HG02973 (cell line): ENCODE measurements at regions not wholly inside any gene's neighbourhood (a gene's known extent, or its start where the extent isn't known, plus 50 kb on each side); places are given as distances from the start of the nearest gene placed in this dataset.
"Not testable (repeated sequence)": the region's sequence is repeated elsewhere in the genome, so short reads cannot be mapped to it uniquely, and the experiment has no call there.

Source experiments
- ATAC-seq: cut with Tn5 transposase; IDR thresholded peaks from one replicate; pipeline ENCODE4 v1.9.1; 2021; ENCODE audit warnings: moderate library complexity; ENCODE audit not compliant: unreplicated experiment

DNA sequence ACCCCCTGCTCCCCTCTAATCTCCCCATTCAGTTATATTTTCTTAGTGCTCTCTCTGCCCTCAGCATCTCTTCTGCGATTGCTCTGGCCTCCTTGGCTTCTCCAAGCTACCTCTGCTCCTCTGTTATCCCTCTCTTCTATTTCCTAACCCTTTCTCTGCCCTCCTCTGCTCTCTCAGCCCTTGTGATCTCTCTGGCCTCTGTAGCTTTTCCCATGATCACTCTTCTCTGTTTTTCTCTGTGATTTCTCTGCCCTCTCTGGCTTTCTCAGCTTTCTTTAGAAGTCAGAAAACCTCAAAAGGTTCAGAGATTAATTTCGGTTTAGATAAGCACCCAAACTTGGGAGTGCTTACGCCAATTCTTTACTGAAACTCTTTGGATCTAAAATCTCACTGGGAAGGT lies 795.0 kb downstream of the DIAPH3 start:
- no peak for ATAC-seq

DNA sequence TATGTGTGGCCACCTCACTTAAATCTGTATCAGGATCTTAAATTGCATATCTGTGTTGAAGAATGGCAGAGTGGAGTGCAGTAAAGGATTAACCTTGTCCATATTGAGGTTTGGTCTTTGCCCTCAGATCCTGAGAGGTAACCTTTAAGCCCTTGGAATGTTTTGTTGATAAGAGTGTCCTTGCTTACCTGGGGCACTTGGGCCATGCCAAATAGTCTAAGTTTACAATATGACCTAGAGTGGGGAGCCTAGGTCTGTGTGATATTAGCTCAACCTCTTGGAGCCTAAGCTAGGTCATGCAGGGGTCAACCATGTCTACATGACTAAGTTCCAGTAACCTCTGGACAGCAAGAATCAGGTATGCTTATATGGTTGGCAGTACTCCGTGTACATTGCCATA lies 792.5 kb downstream of the DIAPH3 start:
- no peak for ATAC-seq

DNA sequence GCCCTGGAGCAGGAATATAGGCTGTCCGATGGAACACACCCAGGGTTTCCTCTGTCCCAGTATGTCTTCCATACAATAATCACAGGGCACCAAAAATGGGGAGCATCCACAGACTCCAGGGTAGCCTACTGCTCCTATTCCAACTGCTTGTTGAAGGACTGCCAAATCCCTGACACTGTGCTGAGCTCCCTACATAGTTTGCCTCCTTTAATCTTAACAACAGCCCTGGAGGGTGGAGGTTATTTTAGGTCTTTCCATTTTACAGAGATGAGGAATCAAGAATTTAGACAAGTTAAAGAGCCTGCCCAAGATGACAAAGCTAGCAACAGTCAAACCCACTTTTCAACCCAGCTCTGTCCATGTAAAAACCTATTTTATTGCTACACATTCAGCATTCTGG lies 790.4 kb downstream of the DIAPH3 start:
- no peak for ATAC-seq

DNA sequence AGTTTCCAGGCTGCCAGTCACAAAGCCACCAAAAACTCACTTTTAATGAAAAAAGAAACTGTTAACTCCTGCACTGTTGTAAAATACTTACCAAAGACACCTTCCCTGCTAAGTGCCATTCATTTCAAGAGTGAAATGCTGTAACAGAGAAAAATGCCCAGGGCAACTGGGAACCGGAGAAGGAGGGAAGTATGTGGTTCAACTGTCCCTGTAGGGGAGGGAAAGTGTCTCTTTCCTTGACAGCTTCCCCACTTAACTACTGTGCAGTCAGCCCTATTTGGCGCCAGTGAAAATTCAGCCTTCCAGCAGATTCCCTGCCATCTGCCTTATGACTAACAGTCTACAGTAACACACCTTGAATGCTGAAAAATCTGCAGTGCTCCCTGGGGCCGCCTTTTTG lies 789.0 kb downstream of the DIAPH3 start:
- no peak for ATAC-seq

- ATAC-seq: no peak
Measured at GRCh38 chr13:59384154-59384553, 779.6 kb downstream of the DIAPH3 start.

GRCh38 chr13:59391696-59392095 lies 772.0 kb downstream of the DIAPH3 start:
- ATAC-seq: peak; percentile 98

- no peak for ATAC-seq
Measured at GRCh38 chr13:59392328-59392727, 771.4 kb downstream of the DIAPH3 start.

DNA sequence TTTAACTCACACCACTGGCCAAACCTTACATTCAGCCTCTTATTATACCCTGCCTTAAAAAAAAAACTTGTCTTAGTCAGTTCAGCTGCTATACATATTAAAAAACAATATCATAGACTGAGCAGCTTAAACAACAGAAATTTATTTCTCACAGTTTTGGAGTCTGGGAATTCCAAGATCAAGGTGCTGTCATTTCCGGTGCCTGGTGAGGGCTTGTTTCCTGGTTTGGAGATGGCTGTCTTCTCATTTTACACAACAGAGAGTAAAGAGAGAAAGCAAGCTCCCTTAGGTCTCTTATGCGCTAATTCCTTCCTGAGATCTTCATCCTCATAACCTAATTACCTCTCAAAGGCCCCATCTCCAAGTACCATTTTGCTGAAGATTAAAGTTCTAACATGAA lies 769.2 kb downstream of the DIAPH3 start:
- no peak for ATAC-seq

- no peak for ATAC-seq
Measured at GRCh38 chr13:59398127-59398526, 765.6 kb downstream of the DIAPH3 start.

DNA sequence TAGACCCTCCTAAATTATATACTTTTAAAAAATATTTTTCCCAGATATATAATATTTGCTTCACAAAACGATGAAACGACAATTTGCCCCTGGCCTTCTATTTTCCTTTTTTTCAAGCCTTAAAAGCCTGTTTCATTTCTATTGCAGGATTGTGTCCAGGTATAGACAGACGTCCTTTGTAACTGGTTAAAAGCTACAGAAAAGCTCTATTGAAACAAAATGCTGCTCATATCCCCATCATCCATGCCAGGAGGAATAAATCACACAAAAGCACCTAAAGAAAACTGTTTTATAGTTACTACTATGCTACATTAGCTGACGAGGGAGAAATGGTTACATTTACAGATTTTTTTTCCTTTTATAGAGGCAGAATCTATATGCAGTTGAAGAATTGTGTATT lies 765.1 kb downstream of the DIAPH3 start:
- no peak for ATAC-seq

GRCh38 chr13:59399513-59399912 lies 764.2 kb downstream of the DIAPH3 start:
- no peak for ATAC-seq

GRCh38 chr13:59404331-59404730 lies 759.4 kb downstream of the DIAPH3 start:
- no peak for ATAC-seq

- ATAC-seq: not testable (repeated sequence)
Measured at GRCh38 chr13:59407251-59407650, 756.5 kb downstream of the DIAPH3 start.

DNA sequence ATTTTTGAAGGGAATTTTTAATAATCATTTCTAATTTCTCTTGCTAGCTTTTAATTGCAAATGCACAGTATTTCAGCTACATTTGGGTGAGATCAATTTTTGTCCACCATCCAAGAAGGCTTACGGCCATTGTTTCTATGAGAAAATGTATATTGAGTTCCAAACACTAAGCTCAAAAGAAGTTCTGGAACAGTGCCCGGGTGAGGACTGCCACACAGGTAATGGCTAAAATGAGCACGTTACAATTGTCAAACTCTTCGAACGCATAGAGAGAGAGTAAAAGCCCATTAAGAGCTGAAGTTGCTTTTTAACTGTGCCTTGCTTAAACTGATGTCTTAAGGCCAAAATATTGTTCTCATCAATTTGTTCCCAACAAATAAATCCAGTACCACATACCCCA lies 755.0 kb downstream of the DIAPH3 start:
- ATAC-seq: no peak

- no peak for ATAC-seq
Measured at GRCh38 chr13:59409211-59409610, 754.5 kb downstream of the DIAPH3 start.

DNA sequence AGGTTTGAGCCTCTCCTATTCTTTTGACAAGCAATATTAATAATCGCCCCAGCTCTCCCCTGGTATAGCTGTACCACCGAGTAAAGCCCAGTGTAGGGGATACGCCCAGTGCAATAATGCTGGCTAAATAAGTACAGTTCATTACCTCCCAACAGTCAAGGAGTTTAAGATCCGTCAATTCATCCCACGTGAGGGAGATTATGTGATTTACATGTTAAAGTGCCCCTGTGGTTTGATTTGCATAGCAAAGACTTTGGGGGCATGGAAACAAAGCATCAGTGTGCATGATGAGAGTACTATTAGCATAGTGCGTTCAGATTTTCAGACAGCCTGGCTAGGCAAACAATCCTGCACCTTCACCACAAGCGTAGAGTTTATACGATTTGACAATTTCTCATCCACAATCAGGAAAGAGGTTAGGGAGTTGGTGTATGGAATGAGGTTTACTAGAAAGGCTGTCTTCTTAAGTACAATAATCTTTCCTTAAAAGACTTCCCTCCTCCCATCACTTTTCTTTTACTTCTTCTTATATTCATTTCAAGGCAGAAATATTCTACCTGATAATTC lies 754.0 kb downstream of the DIAPH3 start:
- no peak for ATAC-seq

- peak; percentile 98 for ATAC-seq
Measured at GRCh38 chr13:59413126-59413525, 750.6 kb downstream of the DIAPH3 start.

DNA sequence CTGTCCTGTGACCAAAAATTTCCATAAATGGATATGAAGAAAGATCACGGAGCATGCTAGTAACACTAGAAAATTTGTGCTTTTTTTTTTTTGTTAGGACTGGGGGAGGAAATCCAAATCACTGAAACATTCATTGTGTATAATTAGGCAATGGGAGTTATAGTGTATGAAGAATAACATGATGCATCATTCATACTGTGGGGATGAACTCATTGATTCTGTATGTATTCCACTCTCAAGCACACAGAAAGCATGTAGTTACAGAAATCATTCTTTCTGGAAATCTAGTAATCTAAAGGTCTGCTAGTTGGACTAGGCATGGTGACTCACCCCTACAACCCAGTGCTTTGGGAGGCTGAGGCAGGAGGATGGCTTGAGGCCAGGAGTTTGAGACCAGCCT lies 749.7 kb downstream of the DIAPH3 start:
- no peak for ATAC-seq

DNA sequence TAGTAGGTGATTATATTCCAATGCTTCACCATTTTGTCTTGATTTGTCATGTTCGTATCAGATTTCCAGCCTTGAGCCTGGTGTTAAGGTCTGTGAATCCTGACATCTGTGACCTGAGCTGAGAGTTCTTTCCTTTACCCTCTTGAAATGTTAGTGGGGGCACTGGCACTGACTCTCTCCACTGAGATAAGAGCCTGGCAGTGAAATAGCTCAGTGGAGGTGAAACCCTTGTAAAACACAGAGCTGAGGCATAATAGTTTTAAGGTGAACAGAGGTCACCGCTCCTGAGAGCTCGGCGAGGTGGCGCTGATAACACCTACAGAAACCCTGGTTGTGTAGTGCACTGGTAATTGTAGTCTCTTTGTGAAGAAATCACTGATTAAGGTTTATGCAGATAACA lies 748.2 kb downstream of the DIAPH3 start:
- ATAC-seq: no peak

GRCh38 chr13:59416561-59416960 lies 747.2 kb downstream of the DIAPH3 start:
- no peak for ATAC-seq

DNA sequence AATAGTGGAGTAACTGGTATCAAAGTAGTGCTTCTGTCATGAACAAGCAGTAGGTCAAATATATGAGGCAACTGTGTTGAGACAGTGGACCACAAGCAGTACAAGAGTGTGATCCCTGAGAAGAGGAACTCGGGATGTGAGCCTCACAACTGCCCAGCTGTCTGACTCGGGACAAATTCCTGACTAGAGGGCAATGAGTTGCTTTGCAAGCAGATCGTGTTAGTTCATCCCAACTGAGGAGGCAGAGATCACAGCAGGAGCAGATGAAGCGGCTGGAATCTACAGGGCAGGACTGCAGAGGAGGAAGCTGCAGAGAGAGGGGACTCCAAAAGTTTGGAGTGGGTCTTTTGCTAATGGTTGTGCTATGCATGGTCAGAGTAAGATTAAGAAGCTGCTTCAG lies 741.1 kb downstream of the DIAPH3 start:
- ATAC-seq: no peak

- ATAC-seq: no peak
Measured at GRCh38 chr13:59423708-59424340, 739.9 kb downstream of the DIAPH3 start.

DNA sequence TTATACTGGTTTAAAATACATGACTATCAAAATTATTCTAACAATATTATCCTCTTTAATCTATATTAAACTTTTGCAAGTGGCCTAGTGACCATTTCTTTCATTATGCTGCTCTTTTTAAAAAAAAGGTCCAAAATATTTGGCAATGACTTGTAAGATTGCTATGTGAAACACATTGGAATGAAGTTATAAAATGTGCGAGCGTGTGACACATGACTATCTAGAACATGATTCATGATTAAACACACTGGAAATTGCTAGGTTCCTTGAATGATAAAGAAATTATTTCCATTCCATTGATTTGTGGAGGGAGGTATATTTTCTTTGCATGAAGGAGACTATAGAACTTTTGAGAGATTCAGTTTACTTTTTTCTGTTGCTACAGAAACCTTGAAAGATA lies 739.1 kb downstream of the DIAPH3 start:
- no peak for ATAC-seq
